ENCODE measurements at regions not wholly inside any gene's neighbourhood (a gene's known extent, or its start where the extent isn't known, plus 50 kb on each side); places are given as distances from the start of the nearest gene placed in this dataset.

- DNase-seq: peak; percentile 1
- H3K56ac ChIP-seq (ENCODE audit: low read length): no peak overlapping the region
- H3K4me3 ChIP-seq (ENCODE audit: low read length): no peak overlapping the region
- no peak overlapping the region for H4K8ac ChIP-seq (ENCODE audit: low read depth, low read length)
- H4K5ac ChIP-seq (ENCODE audit: low read length): no peak overlapping the region
- no CpG with 5 or more reads among the region's 1 CpG for WGBS (ENCODE audit: extremely low coverage, insufficient coverage, low lambda C conversion rate)
- no peak overlapping the region for H3K23ac ChIP-seq (ENCODE audit: low read length)
- H3K79me2 ChIP-seq (ENCODE audit: control insufficient read depth, insufficient read depth, low read length): no peaks in the 10 kb centered on the region
- H3K79me1 ChIP-seq (ENCODE audit: low read length): no peaks in the 10 kb centered on the region
- no peak overlapping the region for H2BK120ac ChIP-seq (ENCODE audit: low read depth, low read length)
- no peak overlapping the region for H2BK15ac ChIP-seq (replicated peaks; ENCODE audit: low read depth)
- no peak overlapping the region for H3K18ac ChIP-seq (ENCODE audit: low read length)
- no peak overlapping the region for H2AK5ac ChIP-seq (ENCODE audit: low read length)
- no peaks in the 10 kb centered on the region for H3K4me1 ChIP-seq (ENCODE audit: control insufficient read depth, low read depth, low read length)
- H3K4me2 ChIP-seq (ENCODE audit: low read length): no peak overlapping the region
- H3K27me3 ChIP-seq (ENCODE audit: insufficient read depth, low read length, poor library complexity): no peaks in the 10 kb centered on the region
- H2BK5ac ChIP-seq (ENCODE audit: low read length): no peak overlapping the region
- no peaks in the 10 kb centered on the region for H3K36me3 ChIP-seq (ENCODE audit: control insufficient read depth, insufficient read depth, low read length)
- H3K27ac ChIP-seq (ENCODE audit: low read depth, low read length): no peak overlapping the region
- H3K9ac ChIP-seq (ENCODE audit: low read length): no peak overlapping the region
- H3K4ac ChIP-seq (ENCODE audit: low read depth, low read length): no peak overlapping the region
These were observed 313.1 kb downstream of the DTWD2 start for GRCh38 chr5:118675247-118675646.

DNA sequence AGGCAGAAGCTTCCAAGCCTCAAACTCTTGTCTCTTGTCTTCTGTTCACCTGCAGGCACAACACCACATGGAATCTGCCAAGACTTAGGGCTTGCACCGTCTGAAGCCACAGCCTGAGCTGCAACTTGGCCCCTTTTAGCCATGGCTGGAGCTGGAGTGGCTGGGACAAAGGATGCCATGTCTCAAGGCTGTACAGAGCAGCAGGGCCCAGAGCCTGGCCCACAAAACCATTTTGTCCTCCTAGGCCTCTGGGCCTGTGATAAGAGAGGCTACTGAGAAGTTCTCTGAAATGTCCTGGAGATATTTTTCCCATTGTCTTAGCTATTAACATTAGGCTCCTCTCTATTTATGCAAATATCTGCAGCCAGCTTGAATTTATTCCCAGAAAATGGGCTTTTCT is 330.8 kb downstream of the DTWD2 start:
- Histone ChIP-seq H3K27me3 (ENCODE audit: insufficient read depth, low read length, poor library complexity) (no peaks in the 10 kb centered on the region), H3K79me2 (ENCODE audit: control insufficient read depth, insufficient read depth, low read length) (no peaks in the 10 kb centered on the region), H3K4me3 (ENCODE audit: low read length) (no peak overlapping the region), H3K56ac (ENCODE audit: low read length) (no peak overlapping the region), H3K79me1 (ENCODE audit: low read length) (no peaks in the 10 kb centered on the region), H2AK5ac (ENCODE audit: low read length) (no peak overlapping the region), H3K4me1 (ENCODE audit: control insufficient read depth, low read depth, low read length) (no peaks in the 10 kb centered on the region), H3K4ac (ENCODE audit: low read depth, low read length) (no peak overlapping the region), H3K23ac (ENCODE audit: low read length) (no peak overlapping the region), H4K5ac (ENCODE audit: low read length) (no peak overlapping the region), H4K8ac (ENCODE audit: low read depth, low read length) (no peak overlapping the region), H3K27ac (ENCODE audit: low read depth, low read length) (no peak overlapping the region), H3K18ac (ENCODE audit: low read length) (no peak overlapping the region), H2BK5ac (ENCODE audit: low read length) (no peak overlapping the region), H3K36me3 (ENCODE audit: control insufficient read depth, insufficient read depth, low read length) (no peaks in the 10 kb centered on the region), H3K9ac (ENCODE audit: low read length) (no peak overlapping the region), H3K4me2 (ENCODE audit: low read length) (no peak overlapping the region), H2BK15ac (replicated peaks; ENCODE audit: low read depth) (no peak overlapping the region), H2BK120ac (ENCODE audit: low read depth, low read length) (no peak overlapping the region)
- WGBS (ENCODE audit: extremely low coverage, insufficient coverage, low lambda C conversion rate): no CpG with 5 or more reads among the region's 1 CpG
- peak; percentile 18 for DNase-seq

DNA sequence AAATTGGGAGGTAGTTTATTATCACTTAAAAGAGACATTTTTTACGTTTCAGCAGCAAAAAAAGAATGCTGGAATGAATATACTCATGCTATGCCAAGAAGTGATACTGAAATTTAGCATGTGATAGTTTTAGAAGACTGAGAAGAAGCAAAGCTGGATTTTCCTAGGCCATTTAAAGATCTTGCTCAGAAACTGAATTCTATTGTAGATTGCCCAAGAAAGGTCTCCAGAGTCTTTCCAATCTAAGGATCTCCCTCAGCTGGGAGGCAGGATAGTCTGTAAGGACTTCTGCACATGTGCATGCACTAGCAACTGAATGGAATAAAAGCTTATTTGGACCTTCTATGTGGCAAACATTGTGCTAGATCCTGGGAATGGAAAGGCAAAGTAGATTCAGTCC is 334.5 kb downstream of the DTWD2 start:
- no peak overlapping the region for H2BK15ac ChIP-seq (replicated peaks; ENCODE audit: low read depth)
- H4K5ac ChIP-seq (ENCODE audit: low read length): no peak overlapping the region
- no peak overlapping the region for H3K4ac ChIP-seq (ENCODE audit: low read depth, low read length)
- H2BK120ac ChIP-seq (ENCODE audit: low read depth, low read length): no peak overlapping the region
- H3K9ac ChIP-seq (ENCODE audit: low read length): no peak overlapping the region
- H3K23ac ChIP-seq (ENCODE audit: low read length): no peak overlapping the region
- H3K36me3 ChIP-seq (ENCODE audit: control insufficient read depth, insufficient read depth, low read length): no peaks in the 10 kb centered on the region
- H3K56ac ChIP-seq (ENCODE audit: low read length): no peak overlapping the region
- H3K4me3 ChIP-seq (ENCODE audit: low read length): no peak overlapping the region
- no peak overlapping the region for H4K8ac ChIP-seq (ENCODE audit: low read depth, low read length)
- H3K4me2 ChIP-seq (ENCODE audit: low read length): no peak overlapping the region
- H3K27me3 ChIP-seq (ENCODE audit: insufficient read depth, low read length, poor library complexity): no peaks in the 10 kb centered on the region
- H3K4me1 ChIP-seq (ENCODE audit: control insufficient read depth, low read depth, low read length): no peaks in the 10 kb centered on the region
- no peak overlapping the region for H3K27ac ChIP-seq (ENCODE audit: low read depth, low read length)
- no peaks in the 10 kb centered on the region for H3K79me2 ChIP-seq (ENCODE audit: control insufficient read depth, insufficient read depth, low read length)
- no peak overlapping the region for H2AK5ac ChIP-seq (ENCODE audit: low read length)
- WGBS (ENCODE audit: extremely low coverage, insufficient coverage, low lambda C conversion rate): no CpG with 5 or more reads among the region's 1 CpG
- H2BK5ac ChIP-seq (ENCODE audit: low read length): no peak overlapping the region
- DNase-seq: no peak
- H3K79me1 ChIP-seq (ENCODE audit: low read length): no peaks in the 10 kb centered on the region
- H3K18ac ChIP-seq (ENCODE audit: low read length): no peak overlapping the region

- Histone ChIP-seq H3K18ac (ENCODE audit: low read length) (no peak overlapping the region), H3K4ac (ENCODE audit: low read depth, low read length) (no peak overlapping the region), H3K4me2 (ENCODE audit: low read length) (no peak overlapping the region), H2BK5ac (ENCODE audit: low read length) (no peak overlapping the region), H3K4me3 (ENCODE audit: low read length) (no peak overlapping the region), H4K5ac (ENCODE audit: low read length) (no peak overlapping the region), H4K8ac (ENCODE audit: low read depth, low read length) (no peak overlapping the region), H3K9ac (ENCODE audit: low read length) (no peak overlapping the region), H3K56ac (ENCODE audit: low read length) (no peak overlapping the region), H3K27me3 (ENCODE audit: insufficient read depth, low read length, poor library complexity) (no peaks in the 10 kb centered on the region), H3K79me2 (ENCODE audit: control insufficient read depth, insufficient read depth, low read length) (no peaks in the 10 kb centered on the region), H3K27ac (ENCODE audit: low read depth, low read length) (no peak overlapping the region), H2BK15ac (replicated peaks; ENCODE audit: low read depth) (no peak overlapping the region), H3K79me1 (ENCODE audit: low read length) (no peaks in the 10 kb centered on the region), H3K23ac (ENCODE audit: low read length) (no peak overlapping the region), H3K4me1 (ENCODE audit: control insufficient read depth, low read depth, low read length) (no peaks in the 10 kb centered on the region), H2AK5ac (ENCODE audit: low read length) (no peak overlapping the region), H2BK120ac (ENCODE audit: low read depth, low read length) (no peak overlapping the region), H3K36me3 (ENCODE audit: control insufficient read depth, insufficient read depth, low read length) (no peaks in the 10 kb centered on the region)
- WGBS (ENCODE audit: extremely low coverage, insufficient coverage, low lambda C conversion rate): no CpG with 5 or more reads among the region's 1 CpG
- no peak for DNase-seq
These were observed 335.2 kb downstream of the DTWD2 start for GRCh38 chr5:118653183-118653582.

GRCh38 chr5:118651002-118651401 is 337.3 kb downstream of the DTWD2 start:
- Histone ChIP-seq H3K27me3 (ENCODE audit: insufficient read depth, low read length, poor library complexity) (no peaks in the 10 kb centered on the region), H3K4me3 (ENCODE audit: low read length) (no peak overlapping the region), H2AK5ac (ENCODE audit: low read length) (no peak overlapping the region), H2BK5ac (ENCODE audit: low read length) (no peak overlapping the region), H3K27ac (ENCODE audit: low read depth, low read length) (no peak overlapping the region), H2BK120ac (ENCODE audit: low read depth, low read length) (no peak overlapping the region), H3K4me1 (ENCODE audit: control insufficient read depth, low read depth, low read length) (peaks cover 9% of the 10 kb centered on the region), H3K4me2 (ENCODE audit: low read length) (no peak overlapping the region), H3K9ac (ENCODE audit: low read length) (no peak overlapping the region), H2BK15ac (replicated peaks; ENCODE audit: low read depth) (no peak overlapping the region), H4K8ac (ENCODE audit: low read depth, low read length) (no peak overlapping the region), H3K56ac (ENCODE audit: low read length) (no peak overlapping the region), H3K79me1 (ENCODE audit: low read length) (no peaks in the 10 kb centered on the region), H3K4ac (ENCODE audit: low read depth, low read length) (no peak overlapping the region), H4K5ac (ENCODE audit: low read length) (no peak overlapping the region), H3K36me3 (ENCODE audit: control insufficient read depth, insufficient read depth, low read length) (no peaks in the 10 kb centered on the region), H3K79me2 (ENCODE audit: control insufficient read depth, insufficient read depth, low read length) (no peaks in the 10 kb centered on the region), H3K18ac (ENCODE audit: low read length) (no peak overlapping the region), H3K23ac (ENCODE audit: low read length) (no peak overlapping the region)
- no CpG with 5 or more reads among the region's 3 CpGs for WGBS (ENCODE audit: extremely low coverage, insufficient coverage, low lambda C conversion rate)
- no peak for DNase-seq

DNA sequence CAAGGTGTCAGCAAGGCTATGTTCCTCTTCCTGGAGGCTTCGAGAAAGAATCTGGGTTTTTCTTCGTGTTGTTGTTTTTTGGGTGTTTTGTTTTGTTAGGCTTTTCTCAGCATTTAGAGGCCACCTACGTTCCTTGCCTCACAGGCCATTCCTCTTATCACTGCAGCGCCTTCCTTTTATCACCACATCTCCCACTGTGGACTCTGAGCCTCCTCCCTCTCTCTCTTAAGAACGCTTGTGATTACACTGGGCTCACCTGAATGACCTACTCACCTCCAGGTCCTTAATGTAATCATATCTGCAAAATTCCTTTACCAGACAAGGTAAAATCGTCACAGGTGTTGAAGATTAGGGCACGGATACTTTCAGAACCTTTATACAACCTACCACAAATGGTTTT is 340.8 kb downstream of the DTWD2 start:
- Histone ChIP-seq H2BK120ac (ENCODE audit: low read depth, low read length) (no peak overlapping the region), H3K4me2 (ENCODE audit: low read length) (no peak overlapping the region), H3K56ac (ENCODE audit: low read length) (no peak overlapping the region), H3K4ac (ENCODE audit: low read depth, low read length) (no peak overlapping the region), H3K4me1 (ENCODE audit: control insufficient read depth, low read depth, low read length) (peaks cover 9% of the 10 kb centered on the region), H3K36me3 (ENCODE audit: control insufficient read depth, insufficient read depth, low read length) (no peaks in the 10 kb centered on the region), H2AK5ac (ENCODE audit: low read length) (no peak overlapping the region), H2BK5ac (ENCODE audit: low read length) (no peak overlapping the region), H3K23ac (ENCODE audit: low read length) (no peak overlapping the region), H3K79me2 (ENCODE audit: control insufficient read depth, insufficient read depth, low read length) (no peaks in the 10 kb centered on the region), H3K9ac (ENCODE audit: low read length) (no peak overlapping the region), H4K8ac (ENCODE audit: low read depth, low read length) (no peak overlapping the region), H2BK15ac (replicated peaks; ENCODE audit: low read depth) (no peak overlapping the region), H3K4me3 (ENCODE audit: low read length) (no peak overlapping the region), H3K27me3 (ENCODE audit: insufficient read depth, low read length, poor library complexity) (no peaks in the 10 kb centered on the region), H3K79me1 (ENCODE audit: low read length) (no peaks in the 10 kb centered on the region), H4K5ac (ENCODE audit: low read length) (no peak overlapping the region), H3K18ac (ENCODE audit: low read length) (no peak overlapping the region), H3K27ac (ENCODE audit: low read depth, low read length) (no peak overlapping the region)
- WGBS (ENCODE audit: extremely low coverage, insufficient coverage, low lambda C conversion rate): no CpG with 5 or more reads among the region's 7 CpGs
- peak; percentile 75 for DNase-seq
